HG03439 (cell line): ENCODE measurements at regions not wholly inside any gene's neighbourhood (a gene's known extent, or its start where the extent isn't known, plus 50 kb on each side); places are given as distances from the start of the nearest gene placed in this dataset.
"Not testable (repeated sequence)": the region's sequence is repeated elsewhere in the genome, so short reads cannot be mapped to it uniquely, and the experiment has no call there.

Experiments
- ATAC-seq: cut with Tn5 transposase; IDR thresholded peaks from one replicate; pipeline ENCODE4 v1.9.1; 2021; ENCODE audit warnings: mild to moderate bottlenecking, moderate library complexity; ENCODE audit not compliant: unreplicated experiment

GRCh38 chr4:18441203-18441590, 419.6 kb upstream of the LCORL start:
- no peak for ATAC-seq

DNA sequence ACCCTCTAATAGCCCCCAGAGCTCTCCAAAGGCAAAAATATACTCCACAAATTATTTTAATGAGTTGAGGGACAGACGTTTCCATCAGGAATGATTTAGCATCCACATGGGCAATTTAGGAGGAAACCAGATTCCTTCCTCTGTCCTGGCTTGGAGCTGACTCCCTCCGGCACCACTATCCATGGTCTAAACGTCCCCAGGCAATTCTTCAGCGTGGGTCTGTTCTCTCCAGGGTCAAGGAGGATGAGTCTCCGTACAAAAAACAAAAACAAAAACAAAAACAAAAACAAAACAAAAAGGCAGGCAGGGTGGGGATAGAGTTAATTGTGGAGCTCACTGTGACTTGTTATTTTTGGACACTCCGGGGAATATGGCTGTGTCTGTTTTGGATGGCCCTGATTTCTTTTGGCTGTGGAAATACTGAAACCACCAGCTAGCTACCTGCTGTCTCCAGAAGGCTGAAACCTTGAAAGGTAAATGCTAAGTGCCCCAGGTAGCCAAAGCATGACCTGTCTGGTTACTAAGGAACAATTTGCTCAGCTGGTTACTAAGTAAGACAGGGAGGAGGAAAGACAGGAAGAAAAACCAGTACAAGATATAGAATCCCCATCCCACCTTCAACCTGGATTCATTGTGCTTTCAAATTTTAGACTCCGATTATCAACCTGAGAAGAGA, 419.1 kb upstream of the LCORL start:
- ATAC-seq, result no peak

DNA sequence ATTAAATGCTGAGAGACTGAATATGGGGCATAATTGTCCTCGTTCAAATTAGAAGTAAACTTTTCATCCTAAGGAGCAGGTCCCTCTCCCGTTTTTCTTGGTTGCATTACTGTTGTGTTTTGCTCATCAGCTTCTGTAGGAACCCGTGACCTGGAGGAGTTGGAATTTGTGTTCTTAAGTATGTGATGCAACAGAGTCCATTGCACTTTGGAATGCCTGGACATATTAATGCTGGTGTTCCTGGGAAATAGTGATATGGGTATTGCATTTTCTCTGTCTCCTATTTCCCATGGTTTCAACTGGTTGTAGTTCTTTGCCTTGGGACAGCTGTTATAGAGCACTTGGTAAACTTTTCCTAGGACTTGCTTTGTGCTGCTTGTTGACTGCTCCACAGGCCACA, 417.8 kb upstream of the LCORL start:
- ATAC-seq, result no peak

DNA sequence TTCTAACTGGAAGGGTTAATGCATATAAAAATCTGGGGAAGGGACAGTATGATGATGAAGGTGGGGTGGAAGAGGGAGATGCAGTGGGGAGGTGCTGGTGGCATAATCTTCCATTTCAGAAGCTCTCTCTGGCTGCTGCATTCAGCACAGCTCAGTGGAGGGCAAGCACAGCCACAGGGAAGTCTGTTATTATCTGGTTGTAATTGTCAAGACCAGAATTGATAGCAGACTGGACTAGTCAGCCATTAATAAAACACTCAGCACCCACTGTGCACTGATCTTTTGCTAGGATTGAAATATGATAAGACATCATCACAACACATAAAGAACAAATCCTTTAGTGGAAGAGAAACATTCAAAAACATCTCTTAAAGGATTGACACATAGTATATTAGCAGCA, 414.2 kb upstream of the LCORL start:
- ATAC-seq, result no peak

DNA sequence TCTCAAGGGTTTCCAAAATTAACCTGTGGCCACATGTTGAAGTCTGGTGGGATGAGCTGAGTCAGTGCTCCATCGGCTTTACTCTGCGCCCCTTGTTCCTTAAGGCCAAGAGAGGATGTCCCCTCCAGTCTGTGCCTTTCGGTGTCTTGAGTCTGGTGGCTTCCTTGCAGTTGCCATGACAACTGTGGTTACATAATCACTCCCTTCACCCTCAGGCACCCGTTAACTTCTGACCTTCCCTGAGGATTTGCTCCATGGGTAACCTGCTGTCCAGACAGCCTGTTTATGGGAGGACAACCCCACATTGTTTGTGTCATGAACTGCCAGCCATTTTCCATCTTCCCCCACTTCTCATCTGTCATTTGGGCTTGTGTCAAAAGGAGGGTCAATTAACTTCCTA, 401.1 kb upstream of the LCORL start:
- no peak for ATAC-seq

GRCh38 chr4:18421519-18421918, 400.0 kb upstream of the LCORL start:
- ATAC-seq, result no peak

DNA sequence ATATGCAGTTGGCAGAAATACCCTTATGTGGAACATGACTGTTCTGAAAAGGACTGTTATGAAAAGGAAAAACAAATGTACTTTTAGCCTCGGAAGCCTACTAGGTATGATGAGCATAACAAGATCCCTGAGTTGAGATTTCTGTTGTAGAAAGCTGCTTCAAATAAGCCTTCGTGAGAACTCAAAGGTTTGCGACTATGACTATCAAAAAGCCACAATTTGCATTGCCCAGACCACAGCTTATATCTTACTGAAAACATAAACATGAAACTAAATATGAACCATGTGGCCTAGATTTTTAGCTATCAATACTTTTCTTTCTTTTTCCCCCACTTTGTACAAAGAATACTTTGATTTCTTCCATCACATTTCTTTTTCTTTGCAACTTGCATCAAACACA, 398.2 kb upstream of the LCORL start:
- ATAC-seq, result no peak

DNA sequence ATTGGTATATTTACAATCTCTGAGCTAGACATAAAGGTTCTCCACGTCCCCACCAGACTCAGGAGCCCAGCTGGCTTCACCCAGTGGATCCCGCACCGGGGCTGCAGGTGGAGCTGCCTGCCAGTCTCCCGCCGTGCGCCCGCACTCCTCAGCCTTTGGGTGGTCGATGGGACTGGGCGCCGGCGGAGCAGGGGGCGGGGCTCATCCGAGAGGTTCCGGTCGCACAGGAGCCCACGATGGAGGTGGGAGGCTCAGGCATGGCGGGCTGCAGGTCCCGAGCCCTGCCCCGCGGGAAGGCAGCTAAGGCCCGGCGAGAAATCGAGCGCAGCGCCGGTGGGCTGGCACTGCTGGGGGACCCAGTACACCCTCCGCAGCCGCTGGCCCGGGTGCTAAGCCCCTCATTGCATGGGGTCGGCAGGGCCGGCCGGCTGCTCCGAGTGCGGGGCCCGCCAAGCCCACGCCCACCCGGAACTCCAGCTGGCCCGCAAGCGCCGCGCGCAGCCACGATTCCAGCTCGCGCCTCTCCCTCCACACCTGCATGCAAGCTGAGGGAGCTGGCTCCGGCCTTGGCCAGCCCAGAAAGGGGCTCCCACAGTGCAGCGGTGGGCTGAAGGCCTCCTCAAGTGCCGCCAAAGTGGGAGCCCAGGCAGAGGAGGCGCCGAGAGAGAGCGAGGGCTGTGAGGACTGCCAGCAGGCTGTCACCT, 396.8 kb upstream of the LCORL start:
- not testable (repeated sequence) for ATAC-seq

- not testable (repeated sequence) for ATAC-seq
Observed at GRCh38 chr4:18417651-18418050, 396.1 kb upstream of the LCORL start.

- ATAC-seq, result no peak
Observed at GRCh38 chr4:18406264-18406663, 384.7 kb upstream of the LCORL start.

- no peak for ATAC-seq
Observed at GRCh38 chr4:18405054-18405453, 383.5 kb upstream of the LCORL start.

DNA sequence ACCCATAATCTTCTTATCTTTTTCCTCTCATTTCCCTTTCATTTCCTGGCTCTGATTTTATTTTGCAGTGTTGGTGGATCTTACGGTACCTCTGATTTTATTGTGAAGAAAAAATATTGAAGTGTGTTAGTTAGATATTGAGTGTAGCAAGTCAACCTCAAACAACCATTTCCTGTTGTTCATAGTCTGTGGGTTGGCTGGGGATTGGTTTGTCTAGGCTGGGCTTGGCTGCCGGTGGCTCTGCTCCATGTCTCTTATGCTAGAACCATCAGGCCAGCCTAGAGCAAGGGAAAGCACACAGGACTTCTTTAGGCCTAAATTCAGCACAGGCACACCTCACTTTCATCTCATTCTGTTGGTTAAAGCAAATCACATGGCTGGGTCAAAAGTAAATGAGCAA, 383.1 kb upstream of the LCORL start:
- ATAC-seq, result no peak

- ATAC-seq, result no peak
Observed at GRCh38 chr4:18403327-18403726, 381.8 kb upstream of the LCORL start.

- no peak for ATAC-seq
Observed at GRCh38 chr4:18401868-18402267, 380.3 kb upstream of the LCORL start.

DNA sequence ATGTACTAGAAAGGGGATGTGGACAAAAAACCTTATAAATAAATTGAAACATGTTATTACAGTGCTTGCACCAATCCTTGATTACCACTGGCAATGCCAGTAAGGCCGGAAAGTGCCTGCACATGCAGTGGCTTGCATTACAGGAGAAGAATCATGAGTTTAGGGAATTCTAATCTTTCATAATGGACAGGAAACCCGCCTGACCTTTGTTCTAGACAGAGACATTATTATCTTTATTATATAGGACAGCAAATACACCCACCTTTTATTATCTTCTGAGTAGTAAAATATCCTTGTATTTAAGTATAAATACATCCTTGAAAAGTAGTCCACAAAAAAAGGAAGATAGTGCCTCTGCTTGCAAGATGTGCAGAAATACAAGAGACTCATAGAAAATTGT, 379.9 kb upstream of the LCORL start:
- no peak for ATAC-seq

GRCh38 chr4:18398661-18399060, 377.1 kb upstream of the LCORL start:
- ATAC-seq, result no peak

GRCh38 chr4:18397681-18398390, 376.3 kb upstream of the LCORL start:
- no peak for ATAC-seq

DNA sequence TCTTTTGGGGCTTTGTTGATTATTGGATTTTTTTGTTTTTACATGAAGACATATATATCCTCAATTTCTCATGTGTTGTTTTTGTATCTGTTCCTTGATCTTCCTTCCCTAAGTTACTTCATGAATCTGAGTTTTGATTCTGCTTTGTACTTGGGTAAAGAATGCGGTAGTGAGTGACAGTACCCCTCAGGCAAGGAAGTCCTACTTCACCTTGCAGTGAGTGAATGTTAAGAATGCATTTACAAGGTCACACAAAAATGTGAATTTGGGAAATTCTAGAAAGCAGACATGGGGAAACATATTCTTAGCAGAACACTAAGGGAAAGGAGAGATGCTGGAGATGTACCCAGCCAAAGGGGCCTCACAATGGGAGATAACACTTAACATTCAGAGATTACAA, 373.1 kb upstream of the LCORL start:
- no peak for ATAC-seq

DNA sequence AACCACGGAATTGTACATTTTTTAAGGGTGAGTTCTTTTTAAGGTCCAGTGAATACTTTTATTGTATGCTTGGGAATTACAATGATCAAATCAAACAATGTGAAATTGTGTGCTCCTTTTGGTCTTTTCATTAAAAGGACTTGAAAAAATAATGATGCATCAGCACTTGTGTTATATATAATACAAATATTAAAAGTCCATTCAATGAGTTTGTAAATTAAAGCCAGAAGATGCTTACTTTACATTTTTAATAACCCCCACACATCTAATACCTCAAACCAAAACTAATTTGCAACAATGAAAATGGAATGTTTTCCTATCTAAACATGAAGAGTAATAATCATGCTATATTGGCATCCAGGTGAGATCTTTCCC, 369.8 kb upstream of the LCORL start:
- ATAC-seq, result no peak

- ATAC-seq, result no peak
Observed at GRCh38 chr4:18390655-18391353, 369.2 kb upstream of the LCORL start.

GRCh38 chr4:18389115-18389514, 367.6 kb upstream of the LCORL start:
- no peak for ATAC-seq

- ATAC-seq, result no peak
Observed at GRCh38 chr4:18388039-18388438, 366.5 kb upstream of the LCORL start.
